Gastroesophageal sphincter (tissue), 3 donors: ENCODE measurements at regions not wholly inside any gene's neighbourhood (a gene's known extent, or its start where the extent isn't known, plus 50 kb on each side); places are given as distances from the start of the nearest gene placed in this dataset.

Experiments
- POLR2AphosphoS5 ChIP-seq: sonication (generic); formaldehyde crosslinking; IDR thresholded peaks from one replicate; pipeline ENCODE4 v1.6.1; 2017; ENCODE audit warnings: antibody characterized with exemption
- TF ChIP-seq, protein P1 (sequence below), 4 experiments: fragments of 200-600 bp in 2 of 4; fragments of 450-650 bp in 2 of 4; sonication (generic) in 1 of 4; IDR thresholded peaks; one replicate each; pipeline ENCODE4 v1.5.1; 2017 to 2019; ENCODE audit warnings: antibody characterized with exemption in 4 of 4, mild to moderate bottlenecking in 2 of 4, moderate library complexity in 2 of 4

DNA sequence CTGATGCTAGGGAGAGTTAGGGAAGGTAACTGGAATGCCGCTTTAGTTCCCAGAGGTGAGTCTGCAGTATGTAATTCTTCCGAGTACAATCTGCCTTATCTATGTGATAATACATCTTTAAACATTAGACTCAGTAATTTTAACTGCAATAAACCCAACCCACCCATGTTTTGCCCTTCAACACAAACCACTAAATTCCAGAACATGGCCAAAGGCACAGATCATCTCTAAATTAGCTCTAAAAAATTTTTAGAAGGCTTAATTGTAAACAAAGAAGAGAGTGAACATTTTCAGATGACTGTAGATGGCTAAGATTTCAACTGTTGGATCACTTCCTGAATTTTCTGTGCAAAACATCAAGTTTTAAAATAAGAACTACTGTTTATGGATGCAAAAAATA, 488.7 kb upstream of the ID2 start:
- TF ChIP-seq, protein P1, sequence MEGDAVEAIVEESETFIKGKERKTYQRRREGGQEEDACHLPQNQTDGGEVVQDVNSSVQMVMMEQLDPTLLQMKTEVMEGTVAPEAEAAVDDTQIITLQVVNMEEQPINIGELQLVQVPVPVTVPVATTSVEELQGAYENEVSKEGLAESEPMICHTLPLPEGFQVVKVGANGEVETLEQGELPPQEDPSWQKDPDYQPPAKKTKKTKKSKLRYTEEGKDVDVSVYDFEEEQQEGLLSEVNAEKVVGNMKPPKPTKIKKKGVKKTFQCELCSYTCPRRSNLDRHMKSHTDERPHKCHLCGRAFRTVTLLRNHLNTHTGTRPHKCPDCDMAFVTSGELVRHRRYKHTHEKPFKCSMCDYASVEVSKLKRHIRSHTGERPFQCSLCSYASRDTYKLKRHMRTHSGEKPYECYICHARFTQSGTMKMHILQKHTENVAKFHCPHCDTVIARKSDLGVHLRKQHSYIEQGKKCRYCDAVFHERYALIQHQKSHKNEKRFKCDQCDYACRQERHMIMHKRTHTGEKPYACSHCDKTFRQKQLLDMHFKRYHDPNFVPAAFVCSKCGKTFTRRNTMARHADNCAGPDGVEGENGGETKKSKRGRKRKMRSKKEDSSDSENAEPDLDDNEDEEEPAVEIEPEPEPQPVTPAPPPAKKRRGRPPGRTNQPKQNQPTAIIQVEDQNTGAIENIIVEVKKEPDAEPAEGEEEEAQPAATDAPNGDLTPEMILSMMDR (IDR thresholded peaks at IDR 0.05), result no peak
- TF ChIP-seq POLR2AphosphoS5, result no peak
